COR-L47 (cell line): ENCODE measurements at regions not wholly inside any gene's neighbourhood (a gene's known extent, or its start where the extent isn't known, plus 50 kb on each side); places are given as distances from the start of the nearest gene placed in this dataset.
"Not testable (repeated sequence)": the region's sequence is repeated elsewhere in the genome, so short reads cannot be mapped to it uniquely, and the experiment has no call there.

Experiments
- DNase-seq: peaks from one replicate; lab custom pipeline; 2025; lab: John Stamatoyannopoulos, UW

DNA sequence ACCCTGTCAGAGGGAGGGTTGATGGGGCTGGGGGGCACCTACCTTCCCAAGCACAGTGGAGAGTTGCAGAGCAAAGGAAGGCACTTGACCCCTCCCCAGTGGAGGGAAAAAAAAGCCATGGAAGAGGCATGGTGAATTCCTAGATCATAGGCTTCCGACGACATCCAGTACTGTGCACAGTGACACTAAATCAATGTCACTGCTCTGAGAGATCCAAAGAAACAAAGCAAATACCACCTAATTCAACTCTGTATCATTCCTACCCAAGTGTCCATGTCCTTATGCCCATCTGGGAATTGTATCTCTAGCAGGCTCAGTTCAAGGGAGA is 344.2 kb upstream of the NCAM1 start:
- no peak for DNase-seq

DNA sequence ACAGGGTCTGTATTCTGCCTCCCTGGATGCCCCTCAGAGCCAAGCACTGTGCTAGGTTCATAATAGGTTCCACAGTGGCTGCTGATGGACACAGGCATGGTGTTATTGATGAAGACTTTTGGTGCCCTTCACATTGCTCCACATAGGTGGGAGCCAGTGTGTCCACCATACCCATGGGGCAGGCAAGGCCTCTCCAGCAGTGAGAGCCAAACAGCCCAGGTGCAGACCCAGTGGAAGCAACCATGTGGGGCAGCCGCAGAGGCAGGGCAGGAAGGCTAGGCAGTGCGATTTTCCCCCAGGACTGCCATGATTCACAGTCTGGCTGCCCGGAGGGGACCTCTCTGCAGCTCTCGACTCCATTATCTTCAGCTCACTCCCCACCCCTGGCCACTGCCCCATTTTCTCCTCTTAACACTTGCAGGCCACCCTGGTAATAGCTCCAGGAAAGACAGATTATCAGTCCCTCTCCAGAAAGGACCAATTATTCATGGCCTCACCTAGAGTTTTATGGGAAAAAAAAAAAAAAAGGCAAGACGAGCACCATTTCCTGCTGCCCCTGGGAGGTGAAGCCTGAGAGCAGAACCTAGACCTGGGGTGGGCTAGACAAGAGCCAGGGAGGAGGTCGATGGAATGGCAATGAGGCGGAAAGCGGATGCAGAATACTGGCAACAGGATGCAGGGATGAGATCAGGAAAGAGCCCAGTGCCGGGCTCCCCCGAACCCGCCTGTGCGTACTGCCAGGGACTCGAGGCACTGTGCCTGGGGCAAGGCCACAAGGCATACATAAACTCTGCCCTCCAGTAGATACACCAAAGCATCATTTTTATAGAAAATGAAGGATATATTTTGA is 343.0 kb upstream of the NCAM1 start:
- DNase-seq: no peak

DNA sequence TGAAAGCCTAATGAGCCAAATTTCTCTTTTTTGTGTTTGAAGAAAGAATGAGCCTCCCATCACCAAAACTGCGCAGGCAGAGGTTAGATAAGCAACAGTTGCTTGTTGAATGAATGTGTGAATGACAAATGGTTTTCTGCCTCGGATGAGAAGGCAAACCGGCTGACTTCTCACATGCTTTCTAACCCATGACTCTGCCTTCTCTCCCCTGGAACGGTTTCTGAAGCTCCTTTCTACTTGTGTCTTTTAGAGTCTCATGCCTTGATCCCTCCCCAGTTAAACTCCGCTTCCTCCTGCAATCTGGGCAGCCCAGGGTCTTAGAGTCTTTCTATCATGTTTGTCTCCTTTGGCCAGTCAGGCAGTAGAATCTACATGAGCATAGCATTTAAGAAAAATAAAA is 342.1 kb upstream of the NCAM1 start:
- no peak for DNase-seq

DNA sequence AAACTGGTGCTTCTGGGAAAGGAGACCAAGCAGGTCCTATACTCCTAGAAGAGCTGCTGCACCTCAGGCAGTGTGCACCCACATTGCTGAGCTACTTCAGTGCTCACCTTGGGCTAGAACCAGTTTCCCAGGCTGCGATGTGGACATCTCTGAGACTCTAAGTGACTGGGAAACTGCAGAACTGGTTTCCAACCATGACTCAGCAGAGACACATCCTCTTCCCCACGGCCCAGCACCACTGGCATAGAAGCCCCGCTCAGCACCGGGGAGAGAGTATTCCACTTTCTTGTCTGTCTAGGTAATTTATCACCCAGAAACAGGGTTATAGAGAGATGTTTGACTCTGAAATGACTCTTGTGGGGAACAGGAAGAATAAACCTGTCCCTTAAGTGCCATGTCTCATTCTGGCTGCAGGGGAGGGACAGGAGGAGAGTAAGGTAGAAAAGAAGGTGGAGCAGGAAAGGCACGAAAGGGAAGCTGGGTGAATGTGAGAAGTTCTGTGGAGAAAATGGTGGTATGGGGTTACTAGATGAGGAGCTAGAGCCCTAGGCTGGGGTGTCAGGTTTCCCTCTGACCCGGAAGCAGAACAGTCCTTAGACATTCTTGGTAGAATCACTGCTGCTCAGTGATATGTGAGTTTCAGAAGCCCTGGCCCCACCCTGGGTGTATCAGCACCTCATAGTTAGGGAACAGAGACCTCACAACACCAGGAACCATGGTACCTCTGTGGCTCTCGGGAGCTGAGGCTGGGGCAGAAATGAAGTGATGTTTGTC is 340.4 kb upstream of the NCAM1 start:
- no peak for DNase-seq

DNA sequence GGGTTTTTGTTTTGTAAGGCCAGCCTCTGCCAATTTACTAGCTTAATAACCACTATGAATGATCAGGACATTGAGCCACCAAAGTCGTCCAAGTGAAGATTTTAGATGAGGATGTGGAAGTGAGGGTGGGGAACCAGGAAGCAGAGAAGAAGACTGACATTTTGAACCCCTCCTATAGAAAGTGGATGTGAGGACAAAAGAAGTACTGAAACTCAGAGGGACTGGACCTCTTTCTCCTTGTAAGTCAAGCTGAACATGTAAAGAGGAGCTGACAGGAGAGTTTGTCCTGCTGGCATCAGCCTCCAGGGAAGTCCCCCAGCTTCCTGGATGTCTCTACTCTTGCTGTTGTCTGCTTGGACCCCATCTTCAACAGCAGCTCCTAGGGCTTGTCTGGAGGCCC is 338.2 kb upstream of the NCAM1 start:
- no peak for DNase-seq

DNA sequence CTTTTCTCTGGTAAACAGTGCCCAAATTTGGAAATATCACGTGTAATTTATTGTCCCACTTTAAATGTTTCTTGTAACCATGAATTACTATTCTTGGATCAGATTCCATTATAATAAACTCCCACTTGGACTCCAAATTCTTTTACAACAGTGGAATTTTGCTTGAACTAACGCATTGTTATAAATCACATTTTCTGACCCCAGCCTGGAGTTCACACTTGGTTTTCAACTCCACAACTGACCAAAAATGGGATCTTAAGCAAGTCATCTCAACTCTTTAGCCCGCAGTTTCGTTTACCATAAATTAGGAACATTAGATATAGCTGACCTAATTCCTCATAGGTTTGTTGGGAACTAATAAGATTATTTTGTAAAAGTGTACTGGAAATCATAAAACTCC is 336.8 kb upstream of the NCAM1 start:
- no peak for DNase-seq

DNA sequence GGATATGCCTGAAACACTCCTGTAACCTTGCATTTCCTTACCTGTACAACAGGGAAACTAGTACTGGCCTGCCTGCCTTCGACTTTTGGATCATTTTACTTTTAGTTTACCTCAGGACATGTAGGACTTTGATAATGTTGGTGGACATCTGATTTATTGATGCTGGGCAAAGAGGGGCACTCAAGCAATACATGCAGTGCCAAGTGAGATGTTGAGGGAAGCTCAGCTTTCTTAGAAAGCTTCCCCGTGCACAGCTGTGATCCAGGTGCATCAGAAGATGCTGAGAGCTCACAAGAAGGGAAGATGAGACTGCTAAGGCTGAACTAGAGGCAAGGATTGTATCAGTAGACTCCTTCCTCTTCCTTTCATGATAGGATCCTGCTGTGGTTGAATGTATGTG is 336.2 kb upstream of the NCAM1 start:
- DNase-seq: not testable (repeated sequence)

DNA sequence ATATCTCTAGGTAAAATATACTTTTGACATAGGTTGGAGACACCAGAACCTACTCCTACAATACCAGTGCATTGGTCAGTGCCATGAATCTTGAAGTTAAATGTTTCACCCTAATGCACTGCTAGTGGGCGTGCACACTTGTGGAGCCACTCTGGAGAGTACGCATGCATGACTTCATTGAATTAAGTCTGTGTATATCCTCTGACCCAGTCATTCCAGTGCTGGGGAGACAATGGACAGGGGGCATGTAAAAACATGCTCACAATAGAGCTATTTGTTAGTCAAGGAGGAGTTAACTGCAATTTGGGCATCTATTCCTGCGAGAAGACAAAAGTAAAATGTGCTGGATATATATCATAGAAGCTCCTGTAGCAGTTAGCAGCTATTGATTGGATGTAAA is 335.4 kb upstream of the NCAM1 start:
- DNase-seq: no peak

DNA sequence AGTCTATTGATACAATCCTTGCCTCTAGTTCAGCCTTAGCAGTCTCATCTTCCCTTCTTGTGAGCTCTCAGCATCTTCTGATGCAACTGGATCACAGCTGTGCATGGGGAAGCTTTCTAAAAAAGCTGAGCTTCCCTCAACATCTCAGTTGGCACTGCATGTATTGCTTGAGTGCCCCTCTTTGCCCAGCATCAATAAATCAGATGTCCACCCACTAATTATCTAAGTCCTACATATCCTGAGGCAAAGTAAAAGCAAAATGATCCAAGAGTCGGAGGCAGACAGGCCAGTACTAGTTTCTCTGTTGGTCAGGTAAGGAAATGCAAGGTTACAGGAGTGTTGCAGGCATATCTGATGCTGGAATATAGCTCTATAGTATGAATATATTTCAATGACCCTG is 334.5 kb upstream of the NCAM1 start:
- no peak for DNase-seq

DNA sequence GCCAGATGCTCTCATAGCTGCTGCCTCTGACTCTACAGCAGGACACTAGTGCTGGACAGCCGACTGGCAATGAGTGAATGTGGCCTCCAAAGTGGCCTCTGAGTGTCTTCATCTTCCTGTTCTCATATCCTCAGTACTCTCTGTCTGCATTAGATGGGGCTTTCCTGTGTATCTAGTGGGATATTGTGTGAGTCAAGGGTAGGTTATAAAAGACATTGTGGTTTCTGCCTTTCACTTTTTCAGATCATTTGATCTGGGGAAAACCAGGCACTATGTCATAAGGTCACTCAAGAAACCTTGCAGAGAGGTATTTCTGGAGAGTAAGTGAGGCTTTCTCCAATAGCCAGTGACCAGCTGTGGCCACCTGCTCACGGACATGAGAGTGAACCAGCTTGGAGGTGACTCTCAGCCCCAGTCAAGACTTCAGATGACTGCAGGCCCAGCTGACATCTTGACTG is 333.6 kb upstream of the NCAM1 start:
- DNase-seq: no peak

DNA sequence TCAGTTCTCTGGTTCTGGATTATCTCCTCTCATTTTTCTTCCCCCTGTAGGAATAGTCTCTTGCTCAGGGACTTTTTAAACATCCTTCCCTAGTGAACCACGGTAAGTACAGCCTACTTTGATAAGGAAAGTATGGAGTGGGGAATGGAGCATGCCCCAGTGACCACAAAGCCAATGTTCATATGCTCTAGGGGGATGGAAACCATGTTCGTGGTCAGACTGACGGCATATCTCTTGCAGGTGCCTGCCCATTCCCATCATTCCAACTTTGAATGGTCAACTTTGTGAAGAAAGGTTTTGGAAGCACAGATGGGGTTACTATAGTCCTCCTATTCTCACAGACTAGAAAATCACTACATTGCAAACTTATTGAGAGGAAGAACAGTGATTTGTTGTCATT is 332.5 kb upstream of the NCAM1 start:
- no peak for DNase-seq

DNA sequence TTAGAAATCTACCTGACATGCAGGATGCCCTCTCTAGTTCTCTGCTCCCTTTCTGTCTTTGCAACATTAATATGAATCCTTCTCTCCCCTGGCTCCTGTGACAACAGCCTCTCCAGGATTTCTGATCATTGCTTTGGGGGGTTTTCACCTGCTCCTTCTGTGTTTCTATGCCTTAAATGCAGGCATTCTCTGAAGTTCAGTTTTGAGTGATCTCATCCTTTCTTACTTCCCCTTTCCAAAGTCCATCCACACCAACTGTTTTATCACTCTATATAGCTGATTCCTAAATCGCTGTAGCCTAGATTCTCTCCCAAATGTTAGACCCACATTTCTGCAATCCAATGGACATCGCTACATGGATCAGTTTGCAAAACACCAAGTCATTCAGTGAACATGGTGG is 330.7 kb upstream of the NCAM1 start:
- no peak for DNase-seq

DNA sequence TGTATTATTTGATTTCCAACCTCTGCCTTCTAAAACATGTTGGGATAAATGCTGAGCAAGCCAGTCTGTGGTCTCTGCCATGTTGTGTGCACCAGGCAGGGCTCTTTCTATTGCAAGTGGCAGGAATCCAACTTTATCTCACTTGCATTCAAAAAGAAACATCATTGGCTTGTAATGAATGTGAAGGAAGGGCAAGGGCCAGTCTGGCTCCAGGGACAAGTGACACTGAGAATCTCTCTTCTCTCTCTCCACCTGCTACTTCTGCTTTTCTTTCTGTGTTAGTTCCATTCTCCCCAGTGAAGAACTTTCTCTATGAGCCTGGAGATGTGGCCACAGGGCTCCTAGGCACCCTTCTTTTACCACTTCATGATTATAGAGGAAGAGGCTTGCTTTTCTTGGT is 329.9 kb upstream of the NCAM1 start:
- no peak for DNase-seq

DNA sequence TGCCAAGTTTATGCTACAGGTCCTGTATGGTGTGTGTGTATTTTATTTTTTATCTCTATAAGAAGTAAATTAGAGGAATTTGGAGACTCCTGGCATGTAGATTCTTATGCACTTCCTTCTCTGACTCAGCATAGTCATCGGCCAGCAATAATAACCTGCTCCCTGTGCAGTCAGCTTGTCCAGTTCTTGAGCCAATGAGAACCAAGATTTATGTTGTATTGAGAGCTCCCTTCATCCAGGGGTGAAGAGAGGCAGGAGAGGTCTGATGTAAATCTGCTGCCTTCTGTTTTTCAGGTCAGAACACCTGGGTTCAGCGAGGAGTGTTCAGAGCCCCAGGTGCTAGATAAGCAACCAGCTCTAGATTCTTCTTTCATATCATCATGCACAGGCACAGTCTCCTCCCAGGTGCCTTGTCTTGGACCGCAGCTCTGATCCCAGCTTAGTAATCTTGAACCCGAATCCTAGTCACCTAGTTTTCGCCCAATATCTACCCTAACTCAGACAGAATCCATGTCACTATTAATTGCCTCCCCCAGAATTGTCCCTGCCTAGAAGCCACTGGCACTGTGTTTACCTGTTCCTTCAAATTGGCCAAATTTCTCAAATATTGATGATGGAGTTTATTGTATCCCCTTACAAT is 328.2 kb upstream of the NCAM1 start:
- DNase-seq: no peak

DNA sequence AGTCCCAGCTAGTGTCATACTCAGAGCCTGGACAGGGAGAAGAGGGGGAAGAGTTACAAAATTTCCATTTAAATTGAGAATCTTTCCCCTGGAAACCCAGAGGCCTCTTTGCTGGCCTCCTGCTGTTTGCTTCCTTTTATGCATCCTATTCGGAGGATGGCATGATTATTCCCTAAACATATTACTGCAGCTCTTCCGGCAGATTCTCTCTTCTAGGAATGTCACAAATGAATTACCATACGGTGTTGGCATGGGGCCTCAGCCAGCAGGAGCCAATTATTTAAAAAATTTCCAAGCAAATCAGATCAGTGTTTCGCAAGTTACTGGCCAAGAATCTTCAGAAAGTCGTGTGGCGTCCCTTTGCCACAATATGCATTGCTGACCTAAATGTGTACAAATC is 326.7 kb upstream of the NCAM1 start:
- no peak for DNase-seq

DNA sequence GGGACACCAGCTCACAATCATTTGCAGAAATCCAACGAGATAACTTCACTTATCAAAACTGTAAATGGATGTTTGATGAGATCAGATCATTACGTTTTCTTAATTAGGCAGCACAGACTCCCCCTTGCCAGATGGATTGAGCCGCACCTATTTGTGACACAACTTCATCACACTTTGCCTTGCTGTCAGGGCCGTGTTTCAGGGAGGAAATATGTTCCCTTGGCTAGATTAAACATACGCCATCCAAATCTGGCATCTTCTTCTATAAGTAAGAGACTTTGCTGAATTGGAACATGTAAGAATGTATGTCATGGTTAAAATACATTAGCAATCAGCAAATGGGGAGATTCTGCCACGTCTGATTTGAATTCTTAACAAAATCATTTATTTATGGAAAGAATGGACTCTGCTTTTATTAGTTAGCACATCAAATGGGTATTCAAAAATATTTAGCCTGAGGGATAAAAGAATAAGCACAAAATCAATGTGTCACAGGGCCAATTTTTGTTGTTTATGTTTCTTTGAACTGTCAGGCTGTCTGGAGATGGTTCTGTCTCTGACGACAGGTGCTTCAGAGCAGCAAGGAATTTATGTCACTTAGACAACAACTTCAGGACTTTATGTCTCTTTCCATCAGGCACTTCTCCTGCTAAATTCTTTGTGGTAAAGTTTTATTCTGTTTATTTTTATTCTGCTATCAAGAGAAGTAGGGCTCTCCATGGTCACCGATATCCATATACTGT is 326.1 kb upstream of the NCAM1 start:
- no peak for DNase-seq

DNA sequence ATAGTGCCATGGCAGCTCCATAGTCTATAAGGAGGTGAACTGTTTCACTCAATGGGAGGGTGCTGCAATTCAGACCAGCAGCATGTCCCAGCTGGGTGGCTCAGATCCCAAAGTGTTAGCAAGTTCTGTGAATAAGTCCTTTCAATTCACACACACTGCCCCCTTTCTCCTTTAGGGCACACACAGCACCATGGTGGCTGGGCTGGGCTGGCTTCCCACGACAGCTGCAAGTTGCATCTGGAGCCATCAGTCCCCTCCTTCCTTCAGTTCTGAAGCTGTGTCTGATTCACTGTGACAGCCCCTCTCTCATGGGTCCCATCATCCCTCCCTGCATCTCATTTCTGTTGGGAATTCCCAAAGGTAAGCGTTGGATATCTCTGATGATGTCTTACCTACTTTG is 324.1 kb upstream of the NCAM1 start:
- no peak for DNase-seq

DNA sequence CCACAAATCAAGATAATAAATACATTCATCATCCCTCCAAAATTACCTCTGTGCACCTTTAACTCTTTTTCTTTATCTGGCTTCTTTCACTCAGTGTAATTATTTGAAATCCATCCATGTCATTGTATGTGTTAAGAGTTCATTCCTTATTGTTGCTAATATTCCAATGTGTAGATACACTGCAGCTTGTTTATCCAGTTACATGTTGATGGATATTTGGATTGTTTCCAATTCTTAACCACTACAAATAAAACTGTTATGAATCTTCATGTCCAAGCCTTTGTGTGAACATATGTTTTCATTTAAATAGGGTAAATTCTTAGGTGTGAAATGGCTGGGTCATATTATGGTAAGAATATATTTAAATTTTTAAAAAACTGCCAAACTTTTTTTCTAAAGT is 323.3 kb upstream of the NCAM1 start:
- DNase-seq: no peak

DNA sequence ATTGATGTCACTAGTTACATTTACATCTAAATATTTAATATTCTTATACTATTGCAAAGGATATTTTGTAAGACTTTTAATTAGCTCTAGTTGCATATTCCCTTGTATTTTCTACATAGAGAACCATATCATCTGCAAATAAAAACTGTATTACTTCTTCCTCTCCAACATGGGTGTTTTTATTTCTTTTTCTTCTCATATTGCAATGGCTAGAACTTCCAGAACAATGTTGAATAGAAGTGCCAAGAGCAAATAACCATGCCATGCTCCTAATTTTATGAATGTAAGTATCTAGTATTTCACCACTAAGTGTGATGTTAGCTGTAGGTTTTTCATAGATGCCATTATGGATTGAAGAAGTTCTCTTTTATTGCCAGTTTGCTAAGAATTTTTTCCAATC is 321.8 kb upstream of the NCAM1 start:
- no peak for DNase-seq

DNA sequence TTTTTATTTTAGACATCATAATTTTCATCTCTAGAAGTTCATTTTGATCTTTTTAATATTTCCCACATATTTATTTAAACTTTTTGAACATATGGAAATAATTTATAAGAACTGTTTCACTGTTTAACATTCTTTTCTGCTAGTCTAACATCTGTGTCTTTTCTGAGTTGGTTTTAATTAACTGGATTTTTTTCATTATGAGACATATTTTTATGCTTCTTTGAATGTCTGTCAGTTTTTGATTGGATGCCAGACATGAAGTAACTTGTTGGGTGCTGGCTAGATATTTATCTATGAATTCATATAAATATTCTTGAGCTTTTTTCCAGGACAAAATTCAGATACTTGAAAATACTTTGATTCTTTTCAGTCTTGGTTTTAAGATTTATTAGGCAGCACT is 317.8 kb upstream of the NCAM1 start:
- DNase-seq: no peak

DNA sequence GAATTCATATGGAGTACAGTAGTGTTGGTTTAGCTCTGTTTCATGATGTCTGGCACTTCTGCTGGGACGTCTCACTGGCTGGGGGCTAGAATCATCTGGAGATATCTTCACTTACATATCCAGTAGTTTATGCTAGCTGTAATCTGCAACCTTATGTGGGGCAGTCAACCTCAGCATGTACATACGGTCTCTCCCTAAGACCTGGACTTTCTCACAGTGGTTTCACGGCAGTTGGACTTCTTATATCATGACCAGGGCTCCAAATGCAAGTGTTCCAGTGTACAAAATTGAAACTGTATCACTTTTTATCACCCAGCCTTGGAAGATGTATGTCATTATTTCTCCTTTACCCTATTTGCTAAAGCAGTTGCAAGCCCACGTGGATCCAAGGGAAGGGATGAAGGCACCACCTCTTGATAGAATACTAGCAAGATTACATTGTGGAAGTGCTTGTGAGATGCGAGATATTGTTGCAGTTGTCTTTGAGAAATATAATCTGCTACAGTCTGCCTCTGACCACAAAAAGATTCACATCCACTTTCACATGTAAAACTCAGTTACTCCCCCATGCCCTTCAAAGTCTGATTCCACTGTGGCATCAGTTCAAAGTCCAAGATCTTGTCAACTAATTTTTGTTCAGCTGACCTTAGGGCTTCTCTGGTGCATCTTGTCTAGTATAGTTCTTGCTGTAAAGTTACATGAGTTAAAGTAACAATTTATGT is 316.6 kb upstream of the NCAM1 start:
- no peak for DNase-seq

DNA sequence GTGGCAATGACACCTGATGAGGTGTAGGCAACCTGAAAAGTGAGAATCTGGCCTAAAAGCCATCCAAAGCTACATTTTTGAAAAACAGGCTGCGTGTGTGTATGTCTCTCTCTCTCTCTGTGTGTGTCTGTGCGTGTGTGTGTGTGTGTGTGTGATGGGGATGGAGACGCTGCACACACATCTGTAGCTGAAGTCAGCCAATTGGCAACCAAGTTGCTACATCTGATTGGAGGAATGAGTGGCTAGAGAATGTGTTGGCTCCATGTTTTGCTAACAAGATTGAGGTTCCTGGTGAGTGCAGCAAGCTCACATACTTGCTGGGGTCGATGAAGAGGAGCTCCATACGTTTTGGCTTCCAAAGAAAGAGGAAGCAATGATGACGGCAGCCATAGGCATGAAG is 311.4 kb upstream of the NCAM1 start:
- DNase-seq: no peak
